ENCODE measurements at regions not wholly inside any gene's neighbourhood (a gene's known extent, or its start where the extent isn't known, plus 50 kb on each side); places are given as distances from the start of the nearest gene placed in this dataset.

- TF ChIP-seq ZNF580 (tag by site-specific recombination; IDR thresholded peaks at IDR 0.05) (no peak), ZFHX2 (tag by site-specific recombination; conservative IDR thresholded peaks at IDR 0.05) (no peak), CTCF (tag by site-specific recombination; IDR thresholded peaks at IDR 0.05) (no peak), TCF7L2 (IDR thresholded peaks at IDR 0.05; ENCODE audit: borderline replicate concordance, low read depth, low read length) (no peak), ZFP3 (tag by site-specific recombination; IDR thresholded peaks at IDR 0.05; ENCODE audit: low read depth) (no peak), ZNF138 (tag by site-specific recombination; IDR thresholded peaks at IDR 0.05; ENCODE audit: borderline replicate concordance) (no peak), GLIS2 (tag by site-specific recombination; IDR thresholded peaks at IDR 0.05) (no peak), ZNF155 (tag by site-specific recombination; IDR thresholded peaks at IDR 0.05) (no peak)
Measured at GRCh38 chr13:73481886-73482445, 423.2 kb downstream of the KLF5 start.

All from HEK293 (cell line).